SK-MEL-5 (cell line): ENCODE measurements at regions not wholly inside any gene's neighbourhood (a gene's known extent, or its start where the extent isn't known, plus 50 kb on each side); places are given as distances from the start of the nearest gene placed in this dataset.
A peak's percentile ranks its signal among the peaks of the same experiment; 100 is the strongest.

Experiments
- DNase-seq: peaks from one replicate; pipeline ENCODE4 v3.0.0-alpha.2; 2016; ENCODE audit warnings: low read depth, low spot score
- in situ Hi-C: cut with HindIII; loops from 2 replicates; pipeline ENCODE4 v1.10.0; 2016; ENCODE audit warnings: low sequenced_read_pairs, high pct_unique_total_duplicates, low pct_unique_long_range_greater_than_20kb

- in situ Hi-C loops: no loop called here
- DNase-seq: no peak
Measured at GRCh38 chr14:25274529-25274928, 224.6 kb upstream of the STXBP6 start.

DNA sequence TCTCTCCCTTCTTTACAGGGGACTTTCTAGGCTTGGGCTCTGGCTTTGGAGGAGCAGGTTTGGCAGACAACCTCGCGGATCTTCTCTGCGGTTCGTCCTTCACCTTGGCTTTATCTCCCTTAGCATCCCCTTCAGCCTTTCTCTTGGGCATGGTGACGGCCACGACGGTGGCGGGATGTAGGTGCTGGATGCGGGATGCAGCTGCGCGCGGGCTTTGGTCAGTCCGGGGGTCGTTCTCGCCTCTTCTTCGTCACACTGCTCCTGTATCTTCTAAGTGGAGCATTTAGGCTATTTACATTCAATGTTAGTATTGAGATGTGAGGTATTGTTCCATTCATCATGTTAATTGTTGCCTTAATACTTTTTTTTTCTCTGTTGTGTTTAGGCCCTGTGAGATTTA lies 217.2 kb upstream of the STXBP6 start:
- in situ Hi-C loops: no loop called here
- DNase-seq: no peak

DNA sequence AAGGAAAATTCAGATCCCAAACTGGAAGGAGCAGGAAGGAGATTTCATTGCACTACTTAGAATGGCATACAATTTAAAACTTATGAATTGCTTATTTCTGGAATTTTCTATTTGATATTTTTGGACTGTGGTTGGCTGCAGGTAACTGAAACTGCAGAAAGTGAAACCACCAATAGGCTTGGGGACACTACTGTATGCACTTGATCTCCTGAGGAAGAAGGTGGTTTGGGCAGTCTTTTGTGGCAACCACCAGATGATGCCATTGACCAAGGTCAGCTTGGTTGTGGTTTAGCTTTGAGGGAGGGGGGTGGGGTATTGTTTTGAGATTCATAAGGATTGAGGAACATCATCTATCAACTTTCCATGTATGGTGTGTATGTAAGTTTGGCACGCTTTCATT lies 209.5 kb upstream of the STXBP6 start:
- no peak for DNase-seq
- in situ Hi-C loops: no loop called here

GRCh38 chr14:25252793-25253192 lies 202.8 kb upstream of the STXBP6 start:
- in situ Hi-C loops: no loop called here
- DNase-seq: no peak

- no peak for DNase-seq
- in situ Hi-C loops: no loop called here
Measured at GRCh38 chr14:25250516-25250915, 200.6 kb upstream of the STXBP6 start.

- no peak for DNase-seq
- in situ Hi-C loops: no loop called here
Measured at GRCh38 chr14:25247609-25248008, 197.7 kb upstream of the STXBP6 start.

GRCh38 chr14:25246751-25247150 lies 196.8 kb upstream of the STXBP6 start:
- DNase-seq: no peak
- in situ Hi-C loops: no loop called here

GRCh38 chr14:25239170-25239569 lies 189.2 kb upstream of the STXBP6 start:
- in situ Hi-C loops: no loop called here
- DNase-seq: no peak

DNA sequence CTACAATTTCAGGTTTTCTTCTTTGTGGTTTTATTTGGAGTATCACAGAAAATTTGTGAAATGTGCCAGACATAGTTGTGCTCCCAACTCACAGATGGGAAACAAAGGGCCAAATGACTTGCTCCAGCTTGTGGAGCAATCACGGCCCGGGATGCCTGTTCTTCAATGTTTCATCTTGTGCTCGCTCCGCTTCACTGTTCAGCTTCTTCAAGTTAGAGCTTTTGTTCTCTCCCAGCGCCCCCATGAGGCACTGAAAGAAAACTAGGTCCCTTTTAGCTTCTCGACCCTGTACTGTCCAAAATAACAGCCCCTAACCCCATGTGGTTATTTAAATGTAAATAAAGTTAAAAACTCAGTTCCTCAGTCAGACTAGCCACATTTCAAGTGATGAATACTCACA lies 187.9 kb upstream of the STXBP6 start:
- peak; percentile 65 for DNase-seq

DNA sequence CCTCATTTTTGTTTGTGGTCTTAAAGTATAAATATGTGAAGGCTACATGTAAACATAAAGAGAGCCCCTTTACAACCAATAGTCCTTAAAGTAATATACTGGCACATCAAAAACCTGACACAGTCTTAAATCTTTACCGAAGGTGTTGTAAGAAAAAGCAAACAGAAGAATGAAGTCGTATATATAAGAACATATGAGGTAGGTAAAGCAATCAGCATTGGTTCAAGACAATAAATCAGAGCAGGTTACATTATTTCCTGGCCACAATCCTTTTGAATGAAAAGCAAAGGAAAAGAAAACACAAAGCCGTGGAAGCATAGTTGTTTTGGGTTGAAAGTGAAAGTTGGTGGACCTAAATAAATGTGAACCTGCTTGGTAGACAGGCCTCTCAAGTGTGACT lies 183.7 kb upstream of the STXBP6 start:
- no peak for DNase-seq
- in situ Hi-C loops: no loop called here

More for the DNA sequence above, 187.9 kb upstream of the STXBP6 start:
- in situ Hi-C loops: no loop called here

DNA sequence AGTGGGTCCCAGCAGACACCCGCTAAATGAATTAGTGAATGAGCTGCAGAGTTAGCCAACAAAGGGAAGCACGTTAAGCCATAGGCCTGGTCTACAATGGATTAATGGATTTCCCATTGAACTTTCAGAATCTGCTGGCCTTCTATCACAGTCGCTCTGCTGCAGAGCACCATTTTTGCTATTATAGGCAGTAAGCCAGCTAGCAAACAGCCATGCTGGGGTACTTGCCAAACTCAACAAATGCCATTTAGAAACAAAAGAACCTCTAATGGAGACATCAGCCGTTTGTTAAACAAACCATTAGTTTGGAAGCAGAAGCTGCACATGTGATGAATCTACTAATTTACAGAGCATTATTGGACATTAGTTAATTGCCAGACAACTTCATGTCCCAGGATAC lies 181.1 kb upstream of the STXBP6 start:
- in situ Hi-C loops: no loop called here
- no peak for DNase-seq

DNA sequence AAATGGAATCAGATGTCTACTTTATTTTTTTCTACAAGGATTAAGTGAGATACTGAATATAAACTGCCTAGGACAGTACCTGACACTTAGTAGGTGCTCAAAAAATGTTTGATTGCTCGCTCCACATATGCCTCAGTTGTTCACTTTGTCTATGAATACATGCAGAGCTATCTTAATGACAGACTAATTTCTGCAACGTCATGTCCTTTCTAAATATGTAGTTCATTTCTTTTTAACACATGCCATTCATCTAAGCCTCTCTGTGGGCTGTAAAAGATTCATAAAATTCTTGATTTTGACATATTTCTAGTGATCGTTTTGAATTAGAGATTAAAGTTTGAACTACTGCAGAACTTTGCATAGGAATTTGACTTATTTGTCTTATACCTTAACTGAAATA lies 176.3 kb upstream of the STXBP6 start:
- in situ Hi-C loops: no loop called here

DNA sequence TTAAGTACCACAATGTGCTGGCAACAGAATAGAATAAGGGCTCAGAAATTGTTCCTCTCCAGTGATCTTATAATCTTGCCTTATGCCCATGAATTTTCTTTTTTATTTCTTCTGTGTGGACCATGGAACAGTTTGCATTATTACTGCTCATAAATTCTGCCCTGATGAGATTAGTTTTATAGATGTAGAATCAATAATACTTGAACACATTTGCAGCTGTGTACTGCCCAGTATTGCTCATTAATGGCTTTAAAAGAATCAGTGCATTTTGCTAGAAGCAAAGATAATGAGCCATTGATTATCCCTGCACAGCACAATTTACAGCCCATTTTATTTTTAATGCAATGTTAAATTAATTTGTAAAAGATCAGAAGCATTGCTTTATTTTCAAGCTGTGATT lies 172.3 kb upstream of the STXBP6 start:
- in situ Hi-C loops: no loop called here
- no peak for DNase-seq

More for the DNA sequence above, 176.3 kb upstream of the STXBP6 start:
- DNase-seq: no peak

- in situ Hi-C loops: no loop called here
- no peak for DNase-seq
Measured at GRCh38 chr14:25220514-25220913, 170.6 kb upstream of the STXBP6 start.

GRCh38 chr14:25215607-25216006 lies 165.7 kb upstream of the STXBP6 start:
- no peak for DNase-seq
- in situ Hi-C loops: no loop called here

GRCh38 chr14:25197885-25198284 lies 147.9 kb upstream of the STXBP6 start:
- DNase-seq: no peak
- in situ Hi-C loops: no loop called here

DNA sequence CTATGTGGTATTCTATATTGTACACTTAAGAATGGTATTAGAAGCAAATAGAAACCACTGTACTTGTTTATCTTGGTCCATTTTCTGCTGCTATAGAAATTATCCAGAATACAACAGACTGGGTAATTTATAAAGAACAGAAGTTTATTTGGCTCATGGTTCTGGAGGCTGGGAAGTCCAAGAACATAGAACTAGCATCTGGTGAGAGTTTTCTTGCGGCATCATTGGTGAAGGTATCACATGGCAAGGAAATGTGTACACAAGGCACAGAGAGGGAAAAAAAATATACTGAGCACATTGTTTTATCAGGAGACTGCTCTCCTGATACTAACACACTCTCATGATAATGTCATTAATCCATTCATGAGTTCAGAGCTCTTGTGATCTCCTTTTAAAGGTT lies 130.3 kb upstream of the STXBP6 start:
- in situ Hi-C loops: no loop called here

GRCh38 chr14:25178255-25178654 lies 128.3 kb upstream of the STXBP6 start:
- DNase-seq: no peak
- in situ Hi-C loops: no loop called here

More for the DNA sequence above, 130.3 kb upstream of the STXBP6 start:
- no peak for DNase-seq

GRCh38 chr14:25150934-25151790 lies 101.2 kb upstream of the STXBP6 start:
- DNase-seq: peak; percentile 64
- in situ Hi-C loops: no loop called here
